ENCODE measurements at regions not wholly inside any gene's neighbourhood (a gene's known extent, or its start where the extent isn't known, plus 50 kb on each side); places are given as distances from the start of the nearest gene placed in this dataset.
"Not testable (repeated sequence)": the region's sequence is repeated elsewhere in the genome, so short reads cannot be mapped to it uniquely, and the experiment has no call there.

- no peaks in the 10 kb centered on the region for H3K4me1 ChIP-seq (ENCODE audit: insufficient read depth, low read length, poor library complexity, severe bottlenecking)
- DNase-seq (ENCODE audit: low spot score) = no peak
- no peaks in the 10 kb centered on the region for H3K36me3 ChIP-seq (ENCODE audit: insufficient read depth, low read length)
- CTCF ChIA-PET (ENCODE audit: unreplicated experiment) = no interaction called here
- no peak overlapping the region for H3K4me2 ChIP-seq (ENCODE audit: low read length)
- H4K20me1 ChIP-seq (ENCODE audit: insufficient read depth, low read length) = no peaks in the 10 kb centered on the region
- POLR2A ChIA-PET = no interaction called here
- no peak overlapping the region for H3K27ac ChIP-seq (ENCODE audit: low read depth, low read length, poor library complexity, severe bottlenecking)
- H3K4me3 ChIP-seq (ENCODE audit: low read depth, low read length, poor library complexity, severe bottlenecking) = no peak overlapping the region
- H2AFZ ChIP-seq (ENCODE audit: low read length) = no peak overlapping the region
- intact Hi-C loops (cut with micrococcal nuclease; ENCODE audit: unreplicated experiment) = no loop called here
- BruUV-seq (replicated peaks) = no TSS peak
- H3K9me3 ChIP-seq (ENCODE audit: low read length) = no peaks in the 10 kb centered on the region
- no peak for TF ChIP-seq CTCF (conservative IDR thresholded peaks at IDR 0.05; ENCODE audit: low read length)
- no peaks in the 10 kb centered on the region for H3K9me2 ChIP-seq (ENCODE audit: insufficient read depth, low read length)
- no peaks in the 10 kb centered on the region for H3K79me2 ChIP-seq (ENCODE audit: insufficient read depth, low read depth, low read length)
Measured at GRCh38 chr4:31474221-31474620, 754.1 kb downstream of the PCDH7 start.

- H3K9me2 ChIP-seq (ENCODE audit: insufficient read depth, low read length) = no peaks in the 10 kb centered on the region
- intact Hi-C loops (cut with micrococcal nuclease; ENCODE audit: unreplicated experiment) = no loop called here
- no peaks in the 10 kb centered on the region for H3K36me3 ChIP-seq (ENCODE audit: insufficient read depth, low read length)
- ChIA-PET POLR2A (no interaction called here), CTCF (ENCODE audit: unreplicated experiment) (no interaction called here)
- no peaks in the 10 kb centered on the region for H3K79me2 ChIP-seq (ENCODE audit: insufficient read depth, low read depth, low read length)
- H3K4me3 ChIP-seq (ENCODE audit: low read depth, low read length, poor library complexity, severe bottlenecking) = no peak overlapping the region
- no peaks in the 10 kb centered on the region for H3K4me1 ChIP-seq (ENCODE audit: insufficient read depth, low read length, poor library complexity, severe bottlenecking)
- no peak overlapping the region for H3K27ac ChIP-seq (ENCODE audit: low read depth, low read length, poor library complexity, severe bottlenecking)
- no TSS peak for BruUV-seq (replicated peaks)
- no peaks in the 10 kb centered on the region for H4K20me1 ChIP-seq (ENCODE audit: insufficient read depth, low read length)
- TF ChIP-seq EZH2phosphoT487 (IDR thresholded peaks at IDR 0.05; ENCODE audit: borderline replicate concordance, low read depth, low read length) (no peak), CTCF (conservative IDR thresholded peaks at IDR 0.05; ENCODE audit: low read length) (no peak)
- DNase-seq (ENCODE audit: low spot score) = no peak
- no peak overlapping the region for H2AFZ ChIP-seq (ENCODE audit: low read length)
- no peak overlapping the region for H3K4me2 ChIP-seq (ENCODE audit: low read length)
- no peaks in the 10 kb centered on the region for H3K9me3 ChIP-seq (ENCODE audit: low read length)
Measured at GRCh38 chr4:31482691-31483090, 762.5 kb downstream of the PCDH7 start.

- H3K36me3 ChIP-seq (ENCODE audit: insufficient read depth, low read length); H3K4me3 ChIP-seq (ENCODE audit: low read depth, low read length, poor library complexity, severe bottlenecking); CTCF ChIA-PET (ENCODE audit: unreplicated experiment); H3K4me1 ChIP-seq (ENCODE audit: insufficient read depth, low read length, poor library complexity, severe bottlenecking); H3K9me2 ChIP-seq (ENCODE audit: insufficient read depth, low read length); BruUV-seq (replicated peaks); POLR2A ChIA-PET; H3K27ac ChIP-seq (ENCODE audit: low read depth, low read length, poor library complexity, severe bottlenecking); H3K79me2 ChIP-seq (ENCODE audit: insufficient read depth, low read depth, low read length); H4K20me1 ChIP-seq (ENCODE audit: insufficient read depth, low read length); H2AFZ ChIP-seq (ENCODE audit: low read length); H3K4me2 ChIP-seq (ENCODE audit: low read length); H3K9me3 ChIP-seq (ENCODE audit: low read length); intact Hi-C loops (cut with micrococcal nuclease; ENCODE audit: unreplicated experiment); DNase-seq (ENCODE audit: low spot score): not testable (repeated sequence)
Measured at GRCh38 chr4:31499216-31499615, 779.0 kb downstream of the PCDH7 start.
